ENCODE measurements at regions not wholly inside any gene's neighbourhood (a gene's known extent, or its start where the extent isn't known, plus 50 kb on each side); places are given as distances from the start of the nearest gene placed in this dataset.

- H3K9me3 ChIP-seq, result no peaks in the 10 kb centered on the region
- H3K27me3 ChIP-seq, result no peaks in the 10 kb centered on the region
- DNase-seq (no peak), ATAC-seq (no peak)
- no peak overlapping the region for H3K4me3 ChIP-seq
- no peaks in the 10 kb centered on the region for H3K4me1 ChIP-seq
- TF ChIP-seq POLR2A (IDR thresholded peaks at IDR 0.05), result no peak
- TF ChIP-seq CTCF (IDR thresholded peaks at IDR 0.05), result no peak
- intact Hi-C loops (cut with DNase I), result no loop called here
- no peak overlapping the region for H3K27ac ChIP-seq
- H3K36me3 ChIP-seq (replicated peaks in 1 of 2; ENCODE audit: insufficient read depth in 1 of 2, low read depth in 2 of 2), result no peaks in the 10 kb centered on the region
- WGBS, 2 donors, result 94 to 98% methylated on average over 5 of the region's 5 CpGs
These were observed 165.7 kb upstream of the CASK start for GRCh38 chrX:42089031-42089430.

GRCh38 chrX:42087960-42088359 is 164.6 kb upstream of the CASK start:
- H3K4me3 ChIP-seq, result no peak overlapping the region
- no peak for TF ChIP-seq POLR2A (IDR thresholded peaks at IDR 0.05)
- TF ChIP-seq CTCF (IDR thresholded peaks at IDR 0.05), result no peak
- no peaks in the 10 kb centered on the region for H3K9me3 ChIP-seq
- no peak overlapping the region for H3K27ac ChIP-seq
- ATAC-seq, result no peak
- H3K27me3 ChIP-seq, result no peaks in the 10 kb centered on the region
- no peaks in the 10 kb centered on the region for H3K4me1 ChIP-seq
- no peak for DNase-seq
- no peaks in the 10 kb centered on the region for H3K36me3 ChIP-seq (replicated peaks in 1 of 2; ENCODE audit: insufficient read depth in 1 of 2, low read depth in 2 of 2)
- intact Hi-C loops (cut with DNase I), result no loop called here

GRCh38 chrX:42085836-42086235 is 162.5 kb upstream of the CASK start:
- Histone ChIP-seq H3K27me3 (no peaks in the 10 kb centered on the region), H3K4me3 (no peak overlapping the region), H3K9me3 (no peaks in the 10 kb centered on the region), H3K27ac (no peak overlapping the region), H3K36me3 (replicated peaks in 1 of 2; ENCODE audit: insufficient read depth in 1 of 2, low read depth in 2 of 2) (no peaks in the 10 kb centered on the region), H3K4me1 (no peaks in the 10 kb centered on the region)
- no peak for DNase-seq
- no peak for TF ChIP-seq CTCF (IDR thresholded peaks at IDR 0.05)
- TF ChIP-seq POLR2A (IDR thresholded peaks at IDR 0.05), result no peak
- 40 to 55% methylated on average over 4 of the region's 4 CpGs for WGBS, 2 donors
- intact Hi-C loops (cut with DNase I), result no loop called here
- ATAC-seq, result no peak

GRCh38 chrX:42079968-42080367 is 156.6 kb upstream of the CASK start:
- DNase-seq, result no peak
- Histone ChIP-seq H3K27me3 (no peaks in the 10 kb centered on the region), H3K9me3 (no peaks in the 10 kb centered on the region), H3K4me1 (no peaks in the 10 kb centered on the region), H3K27ac (no peak overlapping the region), H3K4me3 (no peak overlapping the region), H3K36me3 (replicated peaks in 1 of 2; ENCODE audit: insufficient read depth in 1 of 2, low read depth in 2 of 2) (no peaks in the 10 kb centered on the region)
- no peak for TF ChIP-seq POLR2A (IDR thresholded peaks at IDR 0.05)
- TF ChIP-seq CTCF (IDR thresholded peaks at IDR 0.05), result no peak
- 94% methylated on average over 3 of the region's 3 CpGs for WGBS, 2 donors
- no peak for ATAC-seq
- intact Hi-C loops (cut with DNase I), result no loop called here

- Histone ChIP-seq H3K27me3 (no peaks in the 10 kb centered on the region), H3K27ac (no peak overlapping the region), H3K4me3 (no peak overlapping the region), H3K36me3 (replicated peaks in 1 of 2; ENCODE audit: insufficient read depth in 1 of 2, low read depth in 2 of 2) (no peaks in the 10 kb centered on the region), H3K4me1 (no peaks in the 10 kb centered on the region), H3K9me3 (no peaks in the 10 kb centered on the region)
- DNase-seq (no peak), ATAC-seq (no peak)
- intact Hi-C loops (cut with DNase I), result no loop called here
- TF ChIP-seq CTCF (IDR thresholded peaks at IDR 0.05) (no peak), POLR2A (IDR thresholded peaks at IDR 0.05) (no peak)
- 88 to 100% methylated on average over 1 of the region's 1 CpG for WGBS, 2 donors
These were observed 154.3 kb upstream of the CASK start for GRCh38 chrX:42077675-42078074.
